K562 (cell line): ENCODE measurements at regions not wholly inside any gene's neighbourhood (a gene's known extent, or its start where the extent isn't known, plus 50 kb on each side); places are given as distances from the start of the nearest gene placed in this dataset.

ENCODE experiments used
- CBX1 ChIP-seq: sonication (generic); IDR thresholded peaks from 2 replicates; pipeline ENCODE4 v1.6.1; 2016; ENCODE audit warnings: antibody characterized with exemption, low read depth, mild to moderate bottlenecking
- DDX20 ChIP-seq: fragments of 450-650 bp; IDR thresholded peaks from 2 replicates; pipeline ENCODE4 v1.6.1; 2016; ENCODE audit warnings: missing genetic modification characterization, low read depth, mild to moderate bottlenecking, missing compliant biosample characterization, moderate library complexity
- ELF2 ChIP-seq: fragments of 250-450 bp; sonication (Bioruptor Pico); IDR thresholded peaks from 2 replicates; pipeline ENCODE4 v1.5.0; 2021; ENCODE audit warnings: mild to moderate bottlenecking
- ETV1 ChIP-seq: fragments of 450-650 bp; conservative IDR thresholded peaks from 2 replicates; pipeline ENCODE4 v1.6.1; 2016; ENCODE audit warnings: missing genetic modification characterization, control low read depth, low read depth, missing compliant biosample characterization
- FOXA3 ChIP-seq, 2 experiments: fragments of 450-650 bp in 1 of 2; sonication (generic) in 1 of 2; formaldehyde crosslinking; IDR thresholded peaks in 1 of 2; conservative IDR thresholded peaks in 1 of 2; 2 replicates each; pipeline versions ENCODE4 v1.4.0 to v1.8.0; 2020 to 2022; ENCODE audit warnings: mild to moderate bottlenecking in 2 of 2, missing genetic modification reagents in 1 of 2
- HIVEP1 ChIP-seq: fragments of 250-450 bp; sonication (Bioruptor Pico); IDR thresholded peaks from 2 replicates; pipeline ENCODE4 v1.4.0; 2020; ENCODE audit warnings: mild to moderate bottlenecking
- HMG20B ChIP-seq: fragments of 250-450 bp; sonication (Bioruptor Pico); IDR thresholded peaks from 2 replicates; pipeline ENCODE4 v1.5.0; 2021; ENCODE audit warnings: mild to moderate bottlenecking
- HNRNPUL1 ChIP-seq: fragments of 200-400 bp; formaldehyde crosslinking; IDR thresholded peaks from 2 replicates; pipeline ENCODE4 v1.6.1; 2017; ENCODE audit warnings: low read length
- MAX ChIP-seq: sonication (generic); formaldehyde crosslinking; IDR thresholded peaks from 2 replicates; pipeline ENCODE4 v1.9.0; 2022; ENCODE audit warnings: mild to moderate bottlenecking, missing genetic modification reagents
- MCM3 ChIP-seq: fragments of 450-650 bp; IDR thresholded peaks from 2 replicates; pipeline ENCODE4 v1.6.1; 2016
- NBN ChIP-seq: fragments of 450-650 bp; IDR thresholded peaks from 2 replicates; pipeline ENCODE4 v1.6.1; 2016; ENCODE audit warnings: low read depth, mild to moderate bottlenecking
- PHF21A ChIP-seq: fragments of 450-650 bp; IDR thresholded peaks from 2 replicates; pipeline ENCODE4 v1.6.1; 2017; ENCODE audit warnings: low read depth, borderline replicate concordance
- PRDM10 ChIP-seq: fragments of 450-650 bp; IDR thresholded peaks from 2 replicates; pipeline ENCODE4 v1.6.1; 2018; ENCODE audit not compliant: partially characterized antibody
- RNF2 ChIP-seq: sonication (generic); IDR thresholded peaks from 2 replicates; pipeline ENCODE4 v1.6.1; 2016
- TAF15 ChIP-seq: fragments of 200-400 bp; formaldehyde crosslinking; IDR thresholded peaks from 2 replicates; pipeline ENCODE4 v1.6.1; 2017; ENCODE audit warnings: mild to moderate bottlenecking, low read depth, low read length, moderate library complexity
- TARDBP ChIP-seq: fragments of 450-650 bp; IDR thresholded peaks from 2 replicates; pipeline ENCODE4 v1.6.1; 2016
- TFAM ChIP-seq: fragments of 250-450 bp; sonication (Bioruptor Pico); conservative IDR thresholded peaks from 2 replicates; pipeline ENCODE4 v1.5.0; 2021; ENCODE audit warnings: mild to moderate bottlenecking, moderate library complexity
- ZNF253 ChIP-seq: fragments of 250-450 bp; sonication (Bioruptor Pico); conservative IDR thresholded peaks from 2 replicates; pipeline ENCODE4 v1.6.1; 2021; ENCODE audit warnings: mild to moderate bottlenecking
- ZNF584 ChIP-seq: fragments of 200-800 bp; sonication (Bioruptor generic); IDR thresholded peaks from 2 replicates; pipeline ENCODE4 v1.6.1; 2016; ENCODE audit warnings: low read depth, mild to moderate bottlenecking, missing genetic modification characterization, missing compliant biosample characterization
- ZNF76 ChIP-seq: fragments of 250-450 bp; sonication (Bioruptor Pico); IDR thresholded peaks from 2 replicates; pipeline ENCODE4 v1.4.0; 2020; ENCODE audit warnings: mild to moderate bottlenecking, moderate library complexity, borderline replicate concordance
- TF ChIP-seq, protein P1 (sequence below): sonication (generic); formaldehyde crosslinking; IDR thresholded peaks from 2 replicates; pipeline ENCODE4 v1.8.0; 2022; ENCODE audit warnings: mild to moderate bottlenecking, missing genetic modification reagents
- TF ChIP-seq, protein P2 (sequence below): fragments of 250-450 bp; sonication (Bioruptor Pico); IDR thresholded peaks from 2 replicates; pipeline ENCODE4 v1.4.0; 2020

DNA sequence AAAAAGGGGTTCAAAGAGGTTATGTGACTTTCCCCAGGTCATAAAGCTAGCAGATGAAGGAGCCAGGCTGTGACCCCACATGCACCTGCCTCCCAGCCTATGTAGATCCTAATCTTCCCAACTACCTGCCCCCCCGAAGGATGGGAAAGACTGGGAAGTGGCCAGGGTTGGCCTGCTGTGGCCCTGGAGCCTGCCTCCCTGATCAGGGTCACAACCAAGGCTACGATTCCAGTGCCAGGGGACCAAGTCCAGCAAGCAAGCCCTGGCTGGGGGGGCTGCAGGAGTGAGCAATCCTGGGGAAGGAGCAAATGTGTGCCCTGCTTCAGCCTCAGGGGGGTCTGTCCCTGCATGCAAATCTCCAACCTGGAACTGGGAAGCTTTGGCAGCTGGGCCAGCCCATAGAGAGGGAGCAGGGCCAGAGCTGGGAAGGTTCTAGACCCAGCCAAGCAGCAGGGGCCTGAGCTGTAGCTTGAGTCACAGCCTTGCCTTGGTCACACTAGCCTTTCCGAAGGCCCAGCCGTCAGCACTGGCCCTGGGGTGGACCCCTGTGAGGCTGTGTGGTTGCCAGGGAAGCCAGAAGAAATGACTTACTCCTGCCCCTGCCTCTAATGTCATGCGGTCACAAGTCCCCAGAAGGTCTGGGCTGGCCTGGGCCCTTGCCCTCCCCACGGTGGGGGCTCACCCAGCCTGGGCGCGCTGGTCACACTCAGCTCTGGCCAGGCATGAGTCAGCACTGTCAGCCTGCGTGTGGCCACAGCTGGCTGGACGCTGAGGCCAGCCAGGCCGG, 96.4 kb upstream of the ZMIZ1 start (continued):
- peak; percentile 64 for TF ChIP-seq ELF2 (CRISPR knock-in tag)
- TF ChIP-seq NBN = no peak
- no peak; the same call in 1 of the 2 replicates for TF ChIP-seq ETV1 (tag)
- no peak for TF ChIP-seq TAF15
- no peak for TF ChIP-seq PHF21A
- TF ChIP-seq MAX (CRISPR knock-in tag) = peak; percentile 10; the same call in 1 of the 2 replicates
- TF ChIP-seq MCM3 = no peak
- TF ChIP-seq ZNF253 (CRISPR knock-in tag) = no peak
- TF ChIP-seq HMG20B (CRISPR knock-in tag) = no peak
- TF ChIP-seq, protein P1, sequence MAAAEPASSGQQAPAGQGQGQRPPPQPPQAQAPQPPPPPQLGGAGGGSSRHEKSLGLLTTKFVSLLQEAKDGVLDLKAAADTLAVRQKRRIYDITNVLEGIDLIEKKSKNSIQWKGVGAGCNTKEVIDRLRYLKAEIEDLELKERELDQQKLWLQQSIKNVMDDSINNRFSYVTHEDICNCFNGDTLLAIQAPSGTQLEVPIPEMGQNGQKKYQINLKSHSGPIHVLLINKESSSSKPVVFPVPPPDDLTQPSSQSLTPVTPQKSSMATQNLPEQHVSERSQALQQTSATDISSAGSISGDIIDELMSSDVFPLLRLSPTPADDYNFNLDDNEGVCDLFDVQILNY (CRISPR knock-in tag) = no peak
- TF ChIP-seq PRDM10 = no peak
- no peak for TF ChIP-seq ZNF584 (CRISPR knock-in tag)
- 0 out of 2 replicates have a peak, but pooled peaks have one; percentile 20 for TF ChIP-seq HIVEP1
- TF ChIP-seq, protein P2, sequence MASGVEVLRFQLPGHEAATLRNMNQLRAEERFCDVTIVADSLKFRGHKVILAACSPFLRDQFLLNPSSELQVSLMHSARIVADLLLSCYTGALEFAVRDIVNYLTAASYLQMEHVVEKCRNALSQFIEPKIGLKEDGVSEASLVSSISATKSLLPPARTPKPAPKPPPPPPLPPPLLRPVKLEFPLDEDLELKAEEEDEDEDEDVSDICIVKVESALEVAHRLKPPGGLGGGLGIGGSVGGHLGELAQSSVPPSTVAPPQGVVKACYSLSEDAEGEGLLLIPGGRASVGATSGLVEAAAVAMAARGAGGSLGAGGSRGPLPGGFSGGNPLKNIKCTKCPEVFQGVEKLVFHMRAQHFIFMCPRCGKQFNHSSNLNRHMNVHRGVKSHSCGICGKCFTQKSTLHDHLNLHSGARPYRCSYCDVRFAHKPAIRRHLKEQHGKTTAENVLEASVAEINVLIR = no peak
- 0 out of 2 replicates have a peak, but pooled peaks have one; percentile 73 for TF ChIP-seq CBX1
- no peak for TF ChIP-seq DDX20 (tag)
- no peak for TF ChIP-seq HNRNPUL1
- peak; percentile 75; the same call in 1 of the 2 replicates for TF ChIP-seq RNF2
- no peak for TF ChIP-seq FOXA3 (CRISPR knock-in tag; conservative IDR thresholded peaks at IDR 0.05 in 1 of 2, IDR thresholded peaks at IDR 0.05 in 1 of 2)
- TF ChIP-seq ZNF76 = 0 out of 2 replicates have a peak, but pooled peaks have one; percentile 34
- no peak for TF ChIP-seq TFAM
- peak; percentile 64; the same call in 1 of the 2 replicates for TF ChIP-seq TARDBP
